ENCODE measurements at regions not wholly inside any gene's neighbourhood (a gene's known extent, or its start where the extent isn't known, plus 50 kb on each side); places are given as distances from the start of the nearest gene placed in this dataset.

- DNase-seq (ENCODE audit: low read depth, low spot score) (no peak), FAIRE-seq (no peak)
- no peaks in the 10 kb centered on the region for H4K20me1 ChIP-seq (replicated peaks; ENCODE audit: control insufficient read depth, extremely low read depth, insufficient read depth, low read length)
- H3K4me2 ChIP-seq (ENCODE audit: insufficient read depth, low read length) = no peak overlapping the region
- POLR2A ChIA-PET = no interaction called here
- dilution Hi-C loops (cut with MboI; ENCODE audit: extremely low pct_ligation_motif_present, low sequenced_read_pairs) = no loop called here
- H3K79me2 ChIP-seq (ENCODE audit: control insufficient read depth, insufficient read depth, low read length) = no peaks in the 10 kb centered on the region
- H3K9ac ChIP-seq (replicated peaks; ENCODE audit: extremely low read depth, insufficient read depth, low read length) = no peak overlapping the region
- no peaks in the 10 kb centered on the region for H3K36me3 ChIP-seq (ENCODE audit: control insufficient read depth in 2 of 2, extremely low read depth in 1 of 2, insufficient read depth in 2 of 2, low read length in 2 of 2)
- no peaks in the 10 kb centered on the region for H3K9me1 ChIP-seq (replicated peaks; ENCODE audit: control insufficient read depth, extremely low read depth, insufficient read depth, low read length)
- intact Hi-C loops (cut with micrococcal nuclease) = no loop called here
- H3K27me3 ChIP-seq (ENCODE audit: control insufficient read depth in 2 of 2, insufficient read depth in 2 of 2, low read length in 2 of 2) = no peaks in the 10 kb centered on the region
- no peaks in the 10 kb centered on the region for H3K9me3 ChIP-seq (replicated peaks; ENCODE audit: control insufficient read depth, insufficient read depth, low read length)
- no TSS peak for BruUV-seq (replicated peaks)
- H2AFZ ChIP-seq (ENCODE audit: low read depth, low read length) = no peak overlapping the region
- no peak overlapping the region for H3K27ac ChIP-seq (ENCODE audit: insufficient read depth, low read depth, low read length)
- TF ChIP-seq EZH2 (IDR thresholded peaks at IDR 0.05; ENCODE audit: borderline replicate concordance, low read depth, low read length, severe bottlenecking) = no peak
- TF ChIP-seq CTCF (IDR thresholded peaks at IDR 0.05; ENCODE audit: extremely low read depth in 1 of 2, insufficient read depth in 1 of 2, low read depth in 1 of 2, low read length in 2 of 2) = no peak
- CTCF ChIA-PET = no interaction called here
- H3K4me1 ChIP-seq (ENCODE audit: control insufficient read depth, extremely low read depth, insufficient read depth, low read length) = no peaks in the 10 kb centered on the region
- no peak overlapping the region for H3K4me3 ChIP-seq (replicated peaks in 1 of 3; ENCODE audit: insufficient read depth in 1 of 3, low read depth in 1 of 3, low read length in 3 of 3)
These were observed 266.4 kb upstream of the GRIP1 start for GRCh38 chr12:66945189-66945817.

- FAIRE-seq = no peak
- dilution Hi-C loops (cut with MboI; ENCODE audit: extremely low pct_ligation_motif_present, low sequenced_read_pairs) = no loop called here
- H3K27me3 ChIP-seq (ENCODE audit: control insufficient read depth in 2 of 2, insufficient read depth in 2 of 2, low read length in 2 of 2) = no peaks in the 10 kb centered on the region
- no peak overlapping the region for H2AFZ ChIP-seq (ENCODE audit: low read depth, low read length)
- no peak overlapping the region for H3K9ac ChIP-seq (replicated peaks; ENCODE audit: extremely low read depth, insufficient read depth, low read length)
- no peak overlapping the region for H3K4me3 ChIP-seq (replicated peaks in 1 of 3; ENCODE audit: insufficient read depth in 1 of 3, low read depth in 1 of 3, low read length in 3 of 3)
- no peaks in the 10 kb centered on the region for H3K9me3 ChIP-seq (replicated peaks; ENCODE audit: control insufficient read depth, insufficient read depth, low read length)
- ChIA-PET CTCF (no interaction called here), POLR2A (no interaction called here)
- no peaks in the 10 kb centered on the region for H3K36me3 ChIP-seq (ENCODE audit: control insufficient read depth in 2 of 2, extremely low read depth in 1 of 2, insufficient read depth in 2 of 2, low read length in 2 of 2)
- no peak overlapping the region for H3K4me2 ChIP-seq (ENCODE audit: insufficient read depth, low read length)
- no peak for DNase-seq (ENCODE audit: low read depth, low spot score)
- H3K4me1 ChIP-seq (ENCODE audit: control insufficient read depth, extremely low read depth, insufficient read depth, low read length) = no peaks in the 10 kb centered on the region
- intact Hi-C loops (cut with micrococcal nuclease) = no loop called here
- TF ChIP-seq POLR2A (IDR thresholded peaks at IDR 0.05; ENCODE audit: low read depth, low read length) (no peak), MYC (IDR thresholded peaks at IDR 0.05; ENCODE audit: low read depth, low read length) (no peak), POLR2AphosphoS5 (IDR thresholded peaks at IDR 0.05; ENCODE audit: insufficient read depth, low read depth, low read length) (no peak), GATA2 (IDR thresholded peaks at IDR 0.05; ENCODE audit: insufficient read depth, insufficient read length, low read depth, low read length) (no peak), FOS (IDR thresholded peaks at IDR 0.05; ENCODE audit: borderline replicate concordance, insufficient read depth, low read length) (no peak), EZH2 (IDR thresholded peaks at IDR 0.05; ENCODE audit: borderline replicate concordance, low read depth, low read length, severe bottlenecking) (no peak), JUN (IDR thresholded peaks at IDR 0.05; ENCODE audit: borderline replicate concordance, insufficient read depth, insufficient read length, low read depth) (no peak), MAX (IDR thresholded peaks at IDR 0.05; ENCODE audit: insufficient read depth, insufficient read length) (no peak), CTCF (IDR thresholded peaks at IDR 0.05; ENCODE audit: extremely low read depth in 1 of 2, insufficient read depth in 1 of 2, low read depth in 1 of 2, low read length in 2 of 2) (no peak)
- BruUV-seq (replicated peaks) = no TSS peak
- no peaks in the 10 kb centered on the region for H3K79me2 ChIP-seq (ENCODE audit: control insufficient read depth, insufficient read depth, low read length)
- no peaks in the 10 kb centered on the region for H3K9me1 ChIP-seq (replicated peaks; ENCODE audit: control insufficient read depth, extremely low read depth, insufficient read depth, low read length)
- H3K27ac ChIP-seq (ENCODE audit: insufficient read depth, low read depth, low read length) = no peak overlapping the region
- H4K20me1 ChIP-seq (replicated peaks; ENCODE audit: control insufficient read depth, extremely low read depth, insufficient read depth, low read length) = no peaks in the 10 kb centered on the region
These were observed 268.2 kb upstream of the GRIP1 start for GRCh38 chr12:66947119-66947518.
